ENCODE measurements at regions not wholly inside any gene's neighbourhood (a gene's known extent, or its start where the extent isn't known, plus 50 kb on each side); places are given as distances from the start of the nearest gene placed in this dataset.

GRCh38 chr2:180085144-180085543 lies 78.0 kb upstream of the CWC22 start:
- no peak overlapping the region for H3K4me3 ChIP-seq (ENCODE audit: low read depth in 1 of 2, low read length in 1 of 2)
- TF ChIP-seq, protein P1, sequence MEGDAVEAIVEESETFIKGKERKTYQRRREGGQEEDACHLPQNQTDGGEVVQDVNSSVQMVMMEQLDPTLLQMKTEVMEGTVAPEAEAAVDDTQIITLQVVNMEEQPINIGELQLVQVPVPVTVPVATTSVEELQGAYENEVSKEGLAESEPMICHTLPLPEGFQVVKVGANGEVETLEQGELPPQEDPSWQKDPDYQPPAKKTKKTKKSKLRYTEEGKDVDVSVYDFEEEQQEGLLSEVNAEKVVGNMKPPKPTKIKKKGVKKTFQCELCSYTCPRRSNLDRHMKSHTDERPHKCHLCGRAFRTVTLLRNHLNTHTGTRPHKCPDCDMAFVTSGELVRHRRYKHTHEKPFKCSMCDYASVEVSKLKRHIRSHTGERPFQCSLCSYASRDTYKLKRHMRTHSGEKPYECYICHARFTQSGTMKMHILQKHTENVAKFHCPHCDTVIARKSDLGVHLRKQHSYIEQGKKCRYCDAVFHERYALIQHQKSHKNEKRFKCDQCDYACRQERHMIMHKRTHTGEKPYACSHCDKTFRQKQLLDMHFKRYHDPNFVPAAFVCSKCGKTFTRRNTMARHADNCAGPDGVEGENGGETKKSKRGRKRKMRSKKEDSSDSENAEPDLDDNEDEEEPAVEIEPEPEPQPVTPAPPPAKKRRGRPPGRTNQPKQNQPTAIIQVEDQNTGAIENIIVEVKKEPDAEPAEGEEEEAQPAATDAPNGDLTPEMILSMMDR (IDR thresholded peaks at IDR 0.05): no peak
- no peak overlapping the region for H3K27ac ChIP-seq

GRCh38 chr2:180077295-180077906 lies 70.3 kb upstream of the CWC22 start:
- Histone ChIP-seq H3K27me3 (peaks cover 3% of the 10 kb centered on the region), H3K27ac (no peak overlapping the region), H3K4me1 (ENCODE audit: control insufficient read depth in 1 of 2, insufficient read depth in 1 of 2, low read depth in 1 of 2, low read length in 1 of 2) (no peaks in the 10 kb centered on the region), H3K4me3 (ENCODE audit: low read depth in 1 of 2, low read length in 1 of 2) (no peak overlapping the region), H3K9me3 (no peaks in the 10 kb centered on the region), H3K36me3 (no peaks in the 10 kb centered on the region)
- TF ChIP-seq, protein P1 (IDR thresholded peaks at IDR 0.05): no peak

More at GRCh38 chr2:180085144-180085543, 78.0 kb upstream of the CWC22 start:
- no peaks in the 10 kb centered on the region for H3K4me1 ChIP-seq (ENCODE audit: control insufficient read depth in 1 of 2, insufficient read depth in 1 of 2, low read depth in 1 of 2, low read length in 1 of 2)
- no peaks in the 10 kb centered on the region for H3K36me3 ChIP-seq
- H3K27me3 ChIP-seq: no peaks in the 10 kb centered on the region
- H3K9me3 ChIP-seq: no peaks in the 10 kb centered on the region

DNA sequence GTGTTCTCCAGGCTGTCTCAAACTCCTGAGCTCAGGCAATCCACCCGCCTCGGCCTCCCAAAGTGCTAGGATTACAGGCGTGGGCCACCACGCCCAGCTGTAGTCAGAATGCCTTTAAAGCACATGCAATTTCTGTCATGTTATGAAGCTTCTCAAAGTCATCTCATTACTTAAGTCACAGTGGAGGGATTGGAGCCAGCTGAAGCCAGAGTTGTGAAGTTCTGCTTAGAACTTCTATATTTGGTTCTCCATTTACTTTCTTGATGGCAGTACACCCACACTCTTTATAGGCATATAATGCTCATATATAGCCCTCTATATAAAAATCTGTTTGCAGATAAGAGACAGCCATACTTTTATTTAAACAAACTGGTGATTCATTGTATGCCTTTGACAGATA lies 68.8 kb upstream of the CWC22 start:
- Histone ChIP-seq H3K36me3 (no peaks in the 10 kb centered on the region), H3K27me3 (peaks cover 3% of the 10 kb centered on the region), H3K4me3 (ENCODE audit: low read depth in 1 of 2, low read length in 1 of 2) (no peak overlapping the region), H3K27ac (no peak overlapping the region), H3K4me1 (ENCODE audit: control insufficient read depth in 1 of 2, insufficient read depth in 1 of 2, low read depth in 1 of 2, low read length in 1 of 2) (no peaks in the 10 kb centered on the region), H3K9me3 (no peaks in the 10 kb centered on the region)
- TF ChIP-seq, protein P1 (IDR thresholded peaks at IDR 0.05): no peak

GRCh38 chr2:180071797-180072196 lies 64.7 kb upstream of the CWC22 start:
- H3K36me3 ChIP-seq: no peaks in the 10 kb centered on the region

DNA sequence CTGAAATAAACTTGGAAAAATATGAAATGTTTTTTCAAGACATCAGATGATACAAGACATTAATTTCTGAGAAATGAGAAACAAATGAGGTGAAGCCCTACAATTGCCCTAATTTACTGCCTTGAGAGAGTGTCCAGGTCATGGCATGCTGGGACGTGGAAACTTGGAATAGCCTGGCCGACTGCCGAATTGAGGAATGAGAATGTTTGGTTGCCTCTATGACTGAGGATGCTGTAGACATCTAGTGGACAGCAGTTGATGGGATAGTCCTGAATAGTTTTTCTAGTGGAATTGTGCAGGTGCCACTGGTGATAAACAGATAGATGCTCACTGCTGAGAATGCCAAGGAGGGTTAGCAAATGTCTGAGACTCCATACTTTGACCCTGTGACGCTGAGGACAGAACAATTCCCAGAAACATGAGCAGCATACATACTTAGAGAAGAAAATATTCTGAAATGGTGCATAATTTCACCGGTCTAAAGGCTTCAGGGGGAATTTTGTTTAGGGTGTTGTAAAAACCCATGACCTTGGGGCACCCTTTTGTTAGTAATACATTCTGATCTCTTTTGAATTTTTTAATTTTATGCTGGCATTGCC lies 56.5 kb upstream of the CWC22 start:
- H3K4me1 ChIP-seq (ENCODE audit: control insufficient read depth in 1 of 2, insufficient read depth in 1 of 2, low read depth in 1 of 2, low read length in 1 of 2): no peaks in the 10 kb centered on the region
- TF ChIP-seq, protein P1 (IDR thresholded peaks at IDR 0.05): no peak

More at GRCh38 chr2:180071797-180072196, 64.7 kb upstream of the CWC22 start:
- peaks cover 8% of the 10 kb centered on the region for H3K9me3 ChIP-seq
- H3K27ac ChIP-seq: no peak overlapping the region
- H3K4me3 ChIP-seq (ENCODE audit: low read depth in 1 of 2, low read length in 1 of 2): no peak overlapping the region
- H3K27me3 ChIP-seq: no peaks in the 10 kb centered on the region
- H3K4me1 ChIP-seq (ENCODE audit: control insufficient read depth in 1 of 2, insufficient read depth in 1 of 2, low read depth in 1 of 2, low read length in 1 of 2): no peaks in the 10 kb centered on the region
- TF ChIP-seq, protein P1 (IDR thresholded peaks at IDR 0.05): no peak

More for the DNA sequence above, 56.5 kb upstream of the CWC22 start:
- no peaks in the 10 kb centered on the region for H3K9me3 ChIP-seq
- no peaks in the 10 kb centered on the region for H3K36me3 ChIP-seq
- H3K4me3 ChIP-seq (ENCODE audit: low read depth in 1 of 2, low read length in 1 of 2): no peak overlapping the region
- peaks cover 5% of the 10 kb centered on the region for H3K27me3 ChIP-seq
- H3K27ac ChIP-seq: no peak overlapping the region

Data from neutrophil (primary cell).